ENCODE measurements at regions not wholly inside any gene's neighbourhood (a gene's known extent, or its start where the extent isn't known, plus 50 kb on each side); places are given as distances from the start of the nearest gene placed in this dataset.

DNA sequence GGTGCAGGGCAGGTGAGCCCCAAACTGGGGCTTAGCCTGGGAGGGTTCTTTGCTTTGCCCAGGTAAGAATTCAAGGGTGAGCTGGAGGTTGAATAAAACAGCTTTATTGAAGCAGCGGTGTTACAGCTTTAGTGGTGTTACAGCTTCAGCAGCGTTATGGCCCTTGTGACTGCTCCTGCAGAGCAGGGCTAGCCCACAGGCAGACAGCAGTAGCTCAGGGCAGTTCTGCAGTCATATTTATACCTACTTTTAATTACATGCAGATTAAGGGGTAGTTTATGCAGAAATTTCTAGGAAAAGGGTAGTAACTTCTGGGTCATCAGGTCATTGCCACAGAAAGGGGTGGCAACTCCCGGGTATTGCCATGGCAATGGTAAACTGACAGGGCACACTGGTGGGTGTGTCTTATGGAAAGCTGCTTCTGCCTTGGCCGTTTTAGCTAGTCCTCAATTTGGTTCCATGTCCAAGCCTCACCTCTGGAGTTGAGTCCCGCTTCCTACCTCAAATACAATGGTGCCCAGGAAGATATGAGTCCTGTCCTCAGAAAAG lies 78.2 kb downstream of the THNSL2 start:
- no peaks in the 10 kb centered on the region for H3K27me3 Mint-ChIP-seq (ENCODE audit: insufficient read depth, unreplicated experiment)
- intact Hi-C loops (cut with micrococcal nuclease): no loop called here
- no peak for TF ChIP-seq CTCF (IDR thresholded peaks at IDR 0.05; ENCODE audit: unreplicated experiment)
- H3K4me1 Mint-ChIP-seq (ENCODE audit: insufficient read depth, unreplicated experiment): no peaks in the 10 kb centered on the region
- no peak for DNase-seq (ENCODE audit: unreplicated experiment)
- no peaks in the 10 kb centered on the region for H3K9me3 Mint-ChIP-seq (ENCODE audit: unreplicated experiment)
- H3K27ac Mint-ChIP-seq (ENCODE audit: low read depth, unreplicated experiment): no peak overlapping the region
- H3K4me3 Mint-ChIP-seq (ENCODE audit: unreplicated experiment): no peak overlapping the region
- ChIA-PET CTCF (interaction anchor here (0.5 to 1.6 kb wide), 4 partner anchors 13 to 56 kb away, joined by 3 to 6 read pairs (median 4); no protein-coding TSS in a partner anchor), POLR2A (no interaction called here)
- no peaks in the 10 kb centered on the region for H3K36me3 Mint-ChIP-seq (ENCODE audit: insufficient read depth, unreplicated experiment)
- no TSS peak for BruUV-seq (replicated peaks)

GRCh38 chr2:88247531-88247930 lies 77.4 kb downstream of the THNSL2 start:
- no peaks in the 10 kb centered on the region for H3K36me3 Mint-ChIP-seq (ENCODE audit: insufficient read depth, unreplicated experiment)
- DNase-seq (ENCODE audit: unreplicated experiment): no peak
- H3K4me3 Mint-ChIP-seq (ENCODE audit: unreplicated experiment): no peak overlapping the region
- H3K27me3 Mint-ChIP-seq (ENCODE audit: insufficient read depth, unreplicated experiment): no peaks in the 10 kb centered on the region
- no peak overlapping the region for H3K27ac Mint-ChIP-seq (ENCODE audit: low read depth, unreplicated experiment)
- intact Hi-C loops (cut with micrococcal nuclease): no loop called here
- BruUV-seq (replicated peaks): no TSS peak
- no peaks in the 10 kb centered on the region for H3K9me3 Mint-ChIP-seq (ENCODE audit: unreplicated experiment)
- no peaks in the 10 kb centered on the region for H3K4me1 Mint-ChIP-seq (ENCODE audit: insufficient read depth, unreplicated experiment)
- CTCF ChIA-PET: interaction anchor here (0.5 to 1.6 kb wide), 2 partner anchors 33 to 55 kb away, joined by 3 to 6 read pairs; no protein-coding TSS in a partner anchor
- no peak for TF ChIP-seq CTCF (IDR thresholded peaks at IDR 0.05; ENCODE audit: unreplicated experiment)
- POLR2A ChIA-PET: no interaction called here

DNA sequence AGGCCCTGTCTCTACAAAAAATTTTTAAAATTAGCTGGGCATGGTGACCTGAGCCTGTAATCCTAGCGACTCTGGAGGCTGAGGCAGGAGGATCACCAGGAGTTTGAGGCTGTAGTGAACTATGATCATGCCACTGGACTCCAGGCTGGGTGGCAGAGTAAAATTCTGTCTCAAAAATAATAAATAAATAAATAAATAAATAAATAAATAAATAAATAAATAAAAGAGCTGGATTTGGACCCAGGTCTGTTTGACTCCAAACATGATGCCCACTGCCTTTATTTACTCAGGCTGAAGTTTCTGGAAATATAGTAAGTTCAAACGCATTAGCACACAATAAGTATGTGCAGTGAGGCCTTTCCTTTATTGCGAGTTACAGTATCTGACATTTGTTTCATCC lies 75.0 kb downstream of the THNSL2 start:
- no peak for TF ChIP-seq CTCF (IDR thresholded peaks at IDR 0.05; ENCODE audit: unreplicated experiment)
- no peaks in the 10 kb centered on the region for H3K4me1 Mint-ChIP-seq (ENCODE audit: insufficient read depth, unreplicated experiment)
- H3K27me3 Mint-ChIP-seq (ENCODE audit: insufficient read depth, unreplicated experiment): no peaks in the 10 kb centered on the region
- no peak overlapping the region for H3K4me3 Mint-ChIP-seq (ENCODE audit: unreplicated experiment)
- intact Hi-C loops (cut with micrococcal nuclease): no loop called here
- no peak for DNase-seq (ENCODE audit: unreplicated experiment)
- no peaks in the 10 kb centered on the region for H3K9me3 Mint-ChIP-seq (ENCODE audit: unreplicated experiment)
- ChIA-PET CTCF (interaction anchor here (0.6 to 0.9 kb wide), 2 partner anchors 12 to 35 kb away, joined by 3 to 5 read pairs; no protein-coding TSS in a partner anchor), POLR2A (no interaction called here)
- no peak overlapping the region for H3K27ac Mint-ChIP-seq (ENCODE audit: low read depth, unreplicated experiment)
- BruUV-seq (replicated peaks): no TSS peak
- H3K36me3 Mint-ChIP-seq (ENCODE audit: insufficient read depth, unreplicated experiment): no peaks in the 10 kb centered on the region

DNA sequence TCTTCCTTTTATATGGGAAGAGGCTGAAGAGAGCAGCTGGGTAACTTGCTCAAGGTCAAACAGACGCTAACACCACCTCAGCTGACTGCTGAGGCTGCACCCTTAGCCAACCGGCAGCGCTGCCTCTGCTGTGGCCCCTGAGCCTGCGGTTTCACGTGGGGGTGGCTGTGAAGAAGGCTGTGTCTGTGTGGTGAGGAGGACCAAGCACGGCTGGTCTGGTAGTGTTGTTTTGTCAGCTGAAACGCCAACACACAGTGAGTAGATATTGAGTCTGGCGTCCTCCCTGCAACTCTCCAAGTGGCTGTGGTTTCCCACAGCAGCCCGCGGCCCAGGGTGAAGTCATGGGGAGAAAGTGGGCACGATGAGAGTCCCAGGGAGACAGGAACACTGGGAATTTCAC lies 69.6 kb downstream of the THNSL2 start:
- Mint-ChIP-seq H3K9me3 (ENCODE audit: unreplicated experiment) (no peaks in the 10 kb centered on the region), H3K36me3 (ENCODE audit: insufficient read depth, unreplicated experiment) (no peaks in the 10 kb centered on the region), H3K4me1 (ENCODE audit: insufficient read depth, unreplicated experiment) (no peaks in the 10 kb centered on the region), H3K27me3 (ENCODE audit: insufficient read depth, unreplicated experiment) (no peaks in the 10 kb centered on the region), H3K4me3 (ENCODE audit: unreplicated experiment) (no peak overlapping the region), H3K27ac (ENCODE audit: low read depth, unreplicated experiment) (no peak overlapping the region)
- BruUV-seq (replicated peaks): no TSS peak
- DNase-seq (ENCODE audit: unreplicated experiment): no peak
- CTCF ChIA-PET: interaction anchor here (0.6 to 1.4 kb wide), 3 partner anchors 36 to 112 kb away, joined by 3 to 4 read pairs (median 3); no protein-coding TSS in a partner anchor
- POLR2A ChIA-PET: no interaction called here
- no peak for TF ChIP-seq CTCF (IDR thresholded peaks at IDR 0.05; ENCODE audit: unreplicated experiment)
- intact Hi-C loops (cut with micrococcal nuclease): no loop called here

Measured in MCF 10A (cell line).